Activated naive CD8-positive, alpha-beta T cell treated with anti-CD3 and anti-CD28 coated beads for 36 hours (primary cell): ENCODE measurements at regions not wholly inside any gene's neighbourhood (a gene's known extent, or its start where the extent isn't known, plus 50 kb on each side); places are given as distances from the start of the nearest gene placed in this dataset.

ENCODE experiments used
- DNase-seq: peaks from one replicate; pipeline ENCODE4 v3.0.0; 2021
- H3K27ac Mint-ChIP-seq: one replicate; pipeline ENCODE4 v1.8.0; 2022; ENCODE audit warnings: mild to moderate bottlenecking, moderate library complexity, mixed read lengths
- H3K27me3 Mint-ChIP-seq: one replicate; pipeline ENCODE4 v1.8.0; 2022; ENCODE audit warnings: mild to moderate bottlenecking, mixed read lengths
- H3K36me3 Mint-ChIP-seq: one replicate; pipeline ENCODE4 v1.8.0; 2021; ENCODE audit warnings: mild to moderate bottlenecking, mixed read lengths
- H3K4me1 Mint-ChIP-seq: one replicate; pipeline ENCODE4 v1.8.0; 2021; ENCODE audit warnings: mixed read lengths
- H3K4me3 Mint-ChIP-seq: one replicate; pipeline ENCODE4 v1.8.0; 2022; ENCODE audit warnings: mild to moderate bottlenecking, moderate library complexity, mixed read lengths
- H3K9me3 Mint-ChIP-seq: one replicate; pipeline ENCODE4 v1.8.0; 2022; ENCODE audit warnings: mixed read lengths

GRCh38 chr3:117645561-117646242, 936.1 kb downstream of the TUSC7 start:
- Mint-ChIP-seq H3K36me3 (no peaks in the 10 kb centered on the region), H3K27me3 (no peaks in the 10 kb centered on the region), H3K9me3 (peaks cover 3% of the 10 kb centered on the region), H3K4me1 (no peaks in the 10 kb centered on the region), H3K27ac (no peak overlapping the region), H3K4me3 (no peak overlapping the region)
- no peak for DNase-seq

GRCh38 chr3:117647435-117647834, 937.9 kb downstream of the TUSC7 start:
- H3K27me3 Mint-ChIP-seq, result no peaks in the 10 kb centered on the region
- H3K36me3 Mint-ChIP-seq, result no peaks in the 10 kb centered on the region
- H3K4me3 Mint-ChIP-seq, result no peak overlapping the region
- H3K9me3 Mint-ChIP-seq, result peaks cover 3% of the 10 kb centered on the region
- H3K27ac Mint-ChIP-seq, result no peak overlapping the region
- no peak for DNase-seq
- H3K4me1 Mint-ChIP-seq, result no peaks in the 10 kb centered on the region

- H3K36me3 Mint-ChIP-seq, result no peaks in the 10 kb centered on the region
- H3K4me1 Mint-ChIP-seq, result no peaks in the 10 kb centered on the region
- no peak overlapping the region for H3K4me3 Mint-ChIP-seq
- no peak for DNase-seq
- no peaks in the 10 kb centered on the region for H3K9me3 Mint-ChIP-seq
- no peak overlapping the region for H3K27ac Mint-ChIP-seq
- no peaks in the 10 kb centered on the region for H3K27me3 Mint-ChIP-seq
Measured at GRCh38 chr3:117651246-117651645, 941.7 kb downstream of the TUSC7 start.

GRCh38 chr3:117656391-117656790, 946.8 kb downstream of the TUSC7 start:
- DNase-seq, result no peak
- H3K27me3 Mint-ChIP-seq, result no peaks in the 10 kb centered on the region
- H3K27ac Mint-ChIP-seq, result no peak overlapping the region
- H3K9me3 Mint-ChIP-seq, result no peaks in the 10 kb centered on the region
- H3K4me1 Mint-ChIP-seq, result no peaks in the 10 kb centered on the region
- H3K36me3 Mint-ChIP-seq, result no peaks in the 10 kb centered on the region
- H3K4me3 Mint-ChIP-seq, result no peak overlapping the region

GRCh38 chr3:117657278-117657677, 947.7 kb downstream of the TUSC7 start:
- no peaks in the 10 kb centered on the region for H3K9me3 Mint-ChIP-seq
- no peak for DNase-seq
- H3K27ac Mint-ChIP-seq, result no peak overlapping the region
- no peaks in the 10 kb centered on the region for H3K27me3 Mint-ChIP-seq
- H3K4me1 Mint-ChIP-seq, result no peaks in the 10 kb centered on the region
- H3K36me3 Mint-ChIP-seq, result no peaks in the 10 kb centered on the region
- H3K4me3 Mint-ChIP-seq, result no peak overlapping the region

- Mint-ChIP-seq H3K27ac (no peak overlapping the region), H3K27me3 (no peaks in the 10 kb centered on the region), H3K36me3 (no peaks in the 10 kb centered on the region), H3K4me3 (no peak overlapping the region), H3K9me3 (no peaks in the 10 kb centered on the region), H3K4me1 (no peaks in the 10 kb centered on the region)
- DNase-seq, result no peak
Measured at GRCh38 chr3:117660941-117661817, 951.6 kb downstream of the TUSC7 start.

- DNase-seq, result no peak
- Mint-ChIP-seq H3K4me1 (no peaks in the 10 kb centered on the region), H3K27ac (no peak overlapping the region), H3K27me3 (no peaks in the 10 kb centered on the region), H3K9me3 (no peaks in the 10 kb centered on the region), H3K36me3 (no peaks in the 10 kb centered on the region), H3K4me3 (no peak overlapping the region)
Measured at GRCh38 chr3:117661818-117662095, 952.2 kb downstream of the TUSC7 start.

GRCh38 chr3:117665296-117665695, 955.7 kb downstream of the TUSC7 start:
- H3K36me3 Mint-ChIP-seq, result no peaks in the 10 kb centered on the region
- no peak overlapping the region for H3K27ac Mint-ChIP-seq
- no peaks in the 10 kb centered on the region for H3K4me1 Mint-ChIP-seq
- DNase-seq, result no peak
- no peaks in the 10 kb centered on the region for H3K9me3 Mint-ChIP-seq
- no peak overlapping the region for H3K4me3 Mint-ChIP-seq
- no peaks in the 10 kb centered on the region for H3K27me3 Mint-ChIP-seq

- Mint-ChIP-seq H3K36me3 (no peaks in the 10 kb centered on the region), H3K4me3 (no peak overlapping the region), H3K9me3 (no peaks in the 10 kb centered on the region), H3K27me3 (no peaks in the 10 kb centered on the region), H3K27ac (no peak overlapping the region), H3K4me1 (no peaks in the 10 kb centered on the region)
- no peak for DNase-seq
Measured at GRCh38 chr3:117666325-117666724, 956.7 kb downstream of the TUSC7 start.

GRCh38 chr3:117666812-117667211, 957.2 kb downstream of the TUSC7 start:
- H3K9me3 Mint-ChIP-seq, result no peaks in the 10 kb centered on the region
- H3K4me3 Mint-ChIP-seq, result no peak overlapping the region
- H3K4me1 Mint-ChIP-seq, result no peaks in the 10 kb centered on the region
- no peak for DNase-seq
- no peaks in the 10 kb centered on the region for H3K27me3 Mint-ChIP-seq
- no peak overlapping the region for H3K27ac Mint-ChIP-seq
- no peaks in the 10 kb centered on the region for H3K36me3 Mint-ChIP-seq

GRCh38 chr3:117669774-117670173, 960.2 kb downstream of the TUSC7 start:
- no peak for DNase-seq
- Mint-ChIP-seq H3K9me3 (no peaks in the 10 kb centered on the region), H3K4me3 (no peak overlapping the region), H3K27me3 (no peaks in the 10 kb centered on the region), H3K4me1 (no peaks in the 10 kb centered on the region), H3K36me3 (no peaks in the 10 kb centered on the region), H3K27ac (no peak overlapping the region)

- H3K4me3 Mint-ChIP-seq, result no peak overlapping the region
- H3K36me3 Mint-ChIP-seq, result no peaks in the 10 kb centered on the region
- DNase-seq, result no peak
- no peaks in the 10 kb centered on the region for H3K4me1 Mint-ChIP-seq
- H3K27me3 Mint-ChIP-seq, result no peaks in the 10 kb centered on the region
- H3K27ac Mint-ChIP-seq, result no peak overlapping the region
- peaks cover 1% of the 10 kb centered on the region for H3K9me3 Mint-ChIP-seq
Measured at GRCh38 chr3:117671722-117672318, 962.2 kb downstream of the TUSC7 start.

GRCh38 chr3:117674321-117674720, 964.7 kb downstream of the TUSC7 start:
- Mint-ChIP-seq H3K36me3 (no peaks in the 10 kb centered on the region), H3K9me3 (peaks cover 1% of the 10 kb centered on the region), H3K27me3 (no peaks in the 10 kb centered on the region), H3K4me3 (no peak overlapping the region), H3K4me1 (no peaks in the 10 kb centered on the region), H3K27ac (no peak overlapping the region)
- no peak for DNase-seq

- Mint-ChIP-seq H3K9me3 (no peaks in the 10 kb centered on the region), H3K27me3 (no peaks in the 10 kb centered on the region), H3K27ac (no peak overlapping the region), H3K36me3 (no peaks in the 10 kb centered on the region), H3K4me1 (no peaks in the 10 kb centered on the region), H3K4me3 (no peak overlapping the region)
- DNase-seq, result no peak
Measured at GRCh38 chr3:117681619-117682018, 972.0 kb downstream of the TUSC7 start.

GRCh38 chr3:117687096-117687495, 977.5 kb downstream of the TUSC7 start:
- no peaks in the 10 kb centered on the region for H3K4me1 Mint-ChIP-seq

GRCh38 chr3:117688583-117688982, 979.0 kb downstream of the TUSC7 start:
- Mint-ChIP-seq H3K27ac (no peak overlapping the region), H3K27me3 (no peaks in the 10 kb centered on the region), H3K4me3 (no peak overlapping the region), H3K36me3 (no peaks in the 10 kb centered on the region), H3K9me3 (no peaks in the 10 kb centered on the region), H3K4me1 (no peaks in the 10 kb centered on the region)
- DNase-seq, result no peak

More at GRCh38 chr3:117687096-117687495, 977.5 kb downstream of the TUSC7 start:
- DNase-seq, result no peak
- H3K27ac Mint-ChIP-seq, result no peak overlapping the region
- H3K9me3 Mint-ChIP-seq, result no peaks in the 10 kb centered on the region
- H3K36me3 Mint-ChIP-seq, result no peaks in the 10 kb centered on the region
- H3K27me3 Mint-ChIP-seq, result no peaks in the 10 kb centered on the region
- H3K4me3 Mint-ChIP-seq, result no peak overlapping the region
